NT2/D1 (cell line): ENCODE measurements at regions not wholly inside any gene's neighbourhood (a gene's known extent, or its start where the extent isn't known, plus 50 kb on each side); places are given as distances from the start of the nearest gene placed in this dataset.
"Not testable (repeated sequence)": the region's sequence is repeated elsewhere in the genome, so short reads cannot be mapped to it uniquely, and the experiment has no call there.

ENCODE experiments used
- DNase-seq: peaks from one replicate; pipeline ENCODE4 v3.0.0-alpha.2; 2011; ENCODE audit warnings: low read depth, low spot score
- H3K27me3 ChIP-seq: 2 replicates; pipeline ENCODE4 v1.6.0; 2011; ENCODE audit warnings: mild to moderate bottlenecking; ENCODE audit not compliant: insufficient read length, insufficient read depth
- H3K36me3 ChIP-seq: 2 replicates; pipeline ENCODE4 v1.6.1; 2011; ENCODE audit warnings: mild to moderate bottlenecking, low read length, mixed read lengths; ENCODE audit not compliant: insufficient read depth, insufficient read length
- H3K4me1 ChIP-seq: 2 replicates; pipeline ENCODE4 v1.5.1; 2011; ENCODE audit not compliant: insufficient read depth, insufficient read length
- H3K4me3 ChIP-seq: 2 replicates; pipeline ENCODE4 v1.5.1; 2011; ENCODE audit warnings: low read depth; ENCODE audit not compliant: insufficient read length
- H3K9ac ChIP-seq: 2 replicates; pipeline ENCODE4 v1.6.0; 2011; ENCODE audit warnings: low read depth; ENCODE audit not compliant: insufficient read length
- H3K9me3 ChIP-seq: 2 replicates; pipeline ENCODE4 v1.5.1; 2011; ENCODE audit warnings: mild to moderate bottlenecking, low read length; ENCODE audit not compliant: insufficient read depth
- SUZ12 ChIP-seq: IDR thresholded peaks from 2 replicates; pipeline ENCODE4 v1.6.1; 2011; ENCODE audit not compliant: insufficient read length, insufficient read depth; ENCODE audit errors: extremely low read depth
- YY1 ChIP-seq: IDR thresholded peaks from 2 replicates; pipeline ENCODE4 v1.6.1; 2011; ENCODE audit not compliant: insufficient read length, insufficient read depth
- ZNF274 ChIP-seq: IDR thresholded peaks from 2 replicates; pipeline ENCODE4 v1.6.1; 2011; ENCODE audit warnings: mild to moderate bottlenecking, low read depth, low read length

DNA sequence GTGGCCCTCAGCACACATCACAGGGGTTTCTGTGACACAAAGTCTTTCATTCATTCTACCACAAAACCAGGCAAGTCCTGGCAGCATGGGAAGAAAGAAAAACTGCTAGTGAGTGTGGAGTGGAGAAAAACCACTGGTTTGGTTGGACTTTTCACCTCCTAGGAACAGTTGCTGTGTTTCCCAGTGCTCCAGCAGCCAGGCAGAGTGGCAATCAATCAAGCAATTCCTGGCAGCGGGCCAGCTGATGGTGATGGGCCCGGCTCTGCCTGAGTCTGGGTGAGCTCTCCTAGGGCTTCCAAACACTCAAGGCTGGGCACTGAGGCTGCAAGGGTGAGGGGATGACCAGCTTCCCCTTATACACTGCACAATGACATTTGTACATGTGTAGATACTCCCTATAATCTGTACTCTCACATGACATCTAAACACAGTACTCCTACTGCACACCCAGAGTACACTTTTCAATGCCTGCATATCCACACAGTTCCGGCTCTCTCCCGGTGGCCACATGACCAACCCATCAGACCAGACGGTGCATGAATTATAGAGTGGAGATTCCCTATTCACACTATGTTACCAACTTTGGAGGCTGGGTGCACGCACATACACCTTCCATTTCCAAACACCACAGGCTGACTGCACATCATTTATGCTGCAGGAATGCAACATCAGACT lies 156.6 kb downstream of the UNC5CL start:
- no peaks in the 10 kb centered on the region for H3K36me3 ChIP-seq
- H3K4me3 ChIP-seq: no peak overlapping the region
- H3K9me3 ChIP-seq: peaks cover 13% of the 10 kb centered on the region
- no peak for TF ChIP-seq SUZ12
- no peaks in the 10 kb centered on the region for H3K4me1 ChIP-seq
- no peaks in the 10 kb centered on the region for H3K27me3 ChIP-seq
- no peak overlapping the region for H3K9ac ChIP-seq
- no peak for DNase-seq

DNA sequence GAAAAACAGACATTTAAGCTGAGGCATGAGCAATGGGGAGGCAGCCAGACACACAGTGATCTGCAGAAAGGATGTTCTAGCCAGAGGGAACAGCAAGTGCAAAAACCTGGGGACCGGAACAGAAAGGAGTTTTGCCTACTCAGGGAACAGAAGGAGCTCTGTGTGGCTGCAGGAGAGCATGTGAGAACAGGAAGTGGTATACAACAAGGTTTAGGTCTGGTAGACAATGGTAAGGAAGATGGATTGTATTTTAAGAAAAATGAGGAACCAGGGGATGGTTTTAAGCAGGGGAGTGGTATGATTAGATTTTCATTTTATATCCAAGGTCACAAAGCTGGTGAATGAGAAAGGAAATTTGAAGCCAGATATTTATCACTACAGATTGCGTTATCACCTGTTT lies 157.5 kb downstream of the UNC5CL start:
- Histone ChIP-seq H3K36me3 (no peaks in the 10 kb centered on the region), H3K9ac (no peak overlapping the region), H3K27me3 (no peaks in the 10 kb centered on the region), H3K4me3 (no peak overlapping the region), H3K4me1 (no peaks in the 10 kb centered on the region), H3K9me3 (peaks cover 13% of the 10 kb centered on the region)
- no peak for TF ChIP-seq ZNF274
- no peak for TF ChIP-seq YY1
- no peak for TF ChIP-seq SUZ12
- DNase-seq: no peak

DNA sequence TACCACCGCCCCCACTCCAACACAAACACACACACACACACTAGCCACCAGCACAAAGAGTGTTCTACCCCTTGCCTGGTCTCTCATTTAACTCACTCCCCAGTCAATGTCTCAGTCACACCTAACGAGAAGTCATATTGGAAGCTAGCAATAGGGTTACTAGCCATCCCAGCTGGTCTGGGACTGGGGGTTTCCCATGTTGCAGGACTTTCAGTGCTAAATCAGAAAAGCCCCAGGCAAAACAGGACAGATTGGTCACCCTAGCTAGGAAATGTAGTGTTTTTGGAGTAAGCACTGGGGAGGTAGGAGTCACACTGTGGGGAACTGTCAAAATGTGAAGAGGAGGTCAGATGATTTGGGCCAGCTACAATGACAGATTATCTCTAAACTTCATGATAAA lies 158.1 kb downstream of the UNC5CL start:
- peaks cover 13% of the 10 kb centered on the region for H3K9me3 ChIP-seq
- H3K9ac ChIP-seq: no peak overlapping the region
- H3K27me3 ChIP-seq: no peaks in the 10 kb centered on the region
- H3K4me3 ChIP-seq: no peak overlapping the region
- TF ChIP-seq ZNF274 (no peak), YY1 (no peak), SUZ12 (no peak)
- no peak for DNase-seq
- H3K36me3 ChIP-seq: no peaks in the 10 kb centered on the region
- H3K4me1 ChIP-seq: no peaks in the 10 kb centered on the region

DNA sequence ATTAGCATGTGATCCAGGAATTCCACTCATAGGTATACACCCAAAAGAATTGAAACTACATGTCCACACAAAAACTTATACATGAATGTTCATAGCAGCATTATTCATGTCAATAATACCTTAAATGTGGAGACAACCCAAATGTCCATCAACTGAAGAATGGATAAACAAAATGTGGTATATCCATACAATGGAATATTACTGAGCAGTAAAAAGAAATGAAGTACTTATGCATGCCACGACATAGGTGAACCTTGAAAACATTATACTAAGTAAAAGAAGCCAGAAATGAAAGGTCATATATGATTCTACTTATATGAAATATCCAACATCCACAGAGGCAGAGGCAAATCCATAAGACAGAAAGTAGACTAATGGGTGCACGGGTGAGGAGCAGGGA lies 159.9 kb downstream of the UNC5CL start:
- Histone ChIP-seq H3K9ac (no peak overlapping the region), H3K27me3 (no peaks in the 10 kb centered on the region), H3K9me3 (peaks cover 13% of the 10 kb centered on the region), H3K4me3 (no peak overlapping the region), H3K4me1 (no peaks in the 10 kb centered on the region), H3K36me3 (no peaks in the 10 kb centered on the region)
- no peak for TF ChIP-seq SUZ12
- no peak for TF ChIP-seq ZNF274
- TF ChIP-seq YY1: no peak
- DNase-seq: no peak

DNA sequence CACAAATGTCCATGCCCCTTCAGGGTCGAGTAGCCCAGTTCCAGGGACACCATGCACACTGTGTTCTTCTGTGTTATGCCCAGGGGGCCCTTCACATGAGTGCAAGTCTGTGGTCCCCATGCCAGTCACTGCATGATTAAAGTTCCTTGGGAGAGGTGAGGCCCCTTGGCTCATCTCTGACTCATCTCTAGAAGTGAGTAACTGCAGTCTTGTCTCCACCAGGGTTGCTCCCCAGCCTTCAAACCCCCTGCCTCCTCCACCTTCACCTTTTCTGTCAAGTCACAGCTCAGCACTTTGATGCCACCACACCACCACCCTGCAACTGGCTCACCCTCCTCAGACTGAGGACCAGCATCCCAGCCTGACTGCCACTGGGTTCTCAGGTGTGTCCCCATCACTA lies 161.7 kb downstream of the UNC5CL start:
- Histone ChIP-seq H3K36me3 (no peaks in the 10 kb centered on the region), H3K27me3 (no peaks in the 10 kb centered on the region), H3K9me3 (peaks cover 13% of the 10 kb centered on the region), H3K4me1 (no peaks in the 10 kb centered on the region), H3K4me3 (no peak overlapping the region), H3K9ac (no peak overlapping the region)
- TF ChIP-seq ZNF274 (no peak), SUZ12 (no peak), YY1 (no peak)
- no peak for DNase-seq

DNA sequence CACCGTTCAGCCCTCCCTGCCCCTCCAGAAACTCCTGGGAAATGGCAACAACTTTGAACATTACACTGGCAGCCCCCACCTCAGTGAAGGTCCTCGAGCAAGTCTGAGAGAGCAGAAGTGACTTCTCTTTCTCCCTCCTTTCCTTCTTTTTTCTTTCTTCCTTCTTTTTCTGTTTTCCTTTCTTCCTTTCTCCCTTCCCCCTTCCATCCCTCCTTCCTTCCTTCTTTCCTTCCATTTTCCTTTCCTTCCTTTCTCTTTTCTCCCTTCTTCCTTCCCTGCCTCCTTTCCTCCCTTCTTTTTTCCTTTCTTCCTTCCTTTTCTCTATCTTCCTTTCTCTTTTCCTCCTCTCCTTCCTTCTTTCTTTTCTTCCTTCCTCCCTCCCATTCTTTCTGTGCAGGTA lies 162.7 kb downstream of the UNC5CL start:
- H3K4me1 ChIP-seq: no peaks in the 10 kb centered on the region
- H3K4me3 ChIP-seq: no peak overlapping the region
- no peaks in the 10 kb centered on the region for H3K27me3 ChIP-seq
- H3K9me3 ChIP-seq: peaks cover 13% of the 10 kb centered on the region
- no peak overlapping the region for H3K9ac ChIP-seq
- DNase-seq: no peak
- H3K36me3 ChIP-seq: no peaks in the 10 kb centered on the region
- TF ChIP-seq YY1: no peak
- TF ChIP-seq ZNF274: no peak
- TF ChIP-seq SUZ12: no peak

DNA sequence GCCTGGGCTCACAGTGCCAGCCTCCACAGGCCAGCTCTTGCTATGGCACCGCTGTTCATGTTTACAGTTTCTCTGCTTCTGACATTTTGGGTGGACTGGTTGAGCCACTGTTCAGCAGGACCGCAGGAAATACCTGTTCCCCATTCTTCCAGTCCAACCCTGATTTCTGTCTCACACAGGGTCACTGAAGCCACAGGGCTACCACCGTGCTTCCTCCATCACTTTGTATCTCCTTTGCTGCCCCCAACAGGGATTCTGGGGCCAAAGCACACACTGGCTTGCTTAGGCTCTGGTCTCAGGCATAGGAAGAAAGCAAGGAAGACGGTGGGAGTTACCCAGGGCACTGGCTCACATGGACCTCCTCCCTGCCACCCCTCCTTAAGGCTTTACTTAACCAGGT lies 164.5 kb downstream of the UNC5CL start:
- DNase-seq: peak; percentile 9
- no peak overlapping the region for H3K9ac ChIP-seq
- H3K4me3 ChIP-seq: no peak overlapping the region
- H3K9me3 ChIP-seq: peaks cover 8% of the 10 kb centered on the region
- H3K27me3 ChIP-seq: no peaks in the 10 kb centered on the region
- no peaks in the 10 kb centered on the region for H3K36me3 ChIP-seq
- no peak for TF ChIP-seq YY1
- no peak for TF ChIP-seq ZNF274
- no peak for TF ChIP-seq SUZ12
- H3K4me1 ChIP-seq: no peaks in the 10 kb centered on the region

DNA sequence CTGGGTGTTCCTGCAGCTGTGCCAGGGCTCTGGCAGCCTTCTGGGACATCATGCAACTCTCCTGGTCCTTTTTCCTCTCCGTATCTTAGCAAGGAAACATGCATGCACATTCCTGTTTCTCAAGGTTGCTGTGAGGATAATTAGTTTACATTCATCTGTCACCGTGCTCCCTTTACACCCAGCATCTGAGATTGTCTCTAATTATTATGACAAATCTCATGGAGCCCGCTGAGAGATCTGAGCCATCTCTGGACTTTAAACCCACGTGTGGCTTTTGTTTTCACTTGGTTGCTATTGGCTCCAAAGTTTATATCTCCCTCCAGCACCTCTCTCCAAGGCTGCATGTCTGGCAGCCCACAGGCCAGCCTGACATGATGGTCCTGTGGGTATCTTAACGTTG lies 167.6 kb downstream of the UNC5CL start:
- no peaks in the 10 kb centered on the region for H3K36me3 ChIP-seq
- DNase-seq: no peak
- H3K27me3 ChIP-seq: no peaks in the 10 kb centered on the region
- no peak overlapping the region for H3K4me3 ChIP-seq
- no peaks in the 10 kb centered on the region for H3K9me3 ChIP-seq
- H3K9ac ChIP-seq: no peak overlapping the region
- no peak for TF ChIP-seq YY1
- no peak for TF ChIP-seq ZNF274
- TF ChIP-seq SUZ12: no peak
- peaks cover 4% of the 10 kb centered on the region for H3K4me1 ChIP-seq

DNA sequence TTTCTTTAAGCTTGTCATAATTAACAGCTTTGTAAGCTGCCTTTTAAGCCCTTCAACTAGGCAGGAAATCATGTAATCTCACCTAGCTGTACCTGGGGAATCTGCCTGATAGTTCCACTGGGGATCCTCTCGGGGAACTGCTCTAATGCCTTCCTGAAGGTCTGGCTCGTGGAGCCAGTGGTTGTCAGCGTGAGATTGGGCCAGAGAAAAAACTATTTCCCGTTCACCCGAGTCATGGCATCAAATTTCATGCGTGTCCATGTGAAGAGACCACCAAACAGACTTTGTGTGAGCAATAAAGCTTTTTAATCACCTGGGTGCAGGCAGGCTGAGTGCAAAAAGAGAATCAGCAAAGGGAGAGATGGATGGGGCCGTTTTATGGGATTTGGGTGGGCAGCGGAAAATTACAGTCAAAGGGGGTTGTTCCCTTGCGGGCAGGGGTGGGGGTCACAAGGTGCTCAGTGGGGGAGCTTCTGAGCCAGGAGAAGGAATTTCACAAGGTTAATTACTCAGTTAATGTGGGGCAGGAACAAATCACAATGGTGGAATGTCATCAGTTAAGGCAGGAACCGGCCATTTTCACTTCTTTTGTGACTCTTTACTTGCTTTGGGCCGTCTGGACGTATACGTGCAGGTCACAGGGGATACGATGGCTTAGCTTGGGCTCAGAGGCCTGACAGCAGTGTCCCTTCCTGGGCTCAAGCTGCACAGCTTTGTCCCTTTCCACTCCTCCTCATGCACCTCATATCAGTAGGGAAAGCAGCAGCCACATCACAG lies 170.7 kb downstream of the UNC5CL start:
- not testable (repeated sequence) for H3K9ac ChIP-seq, DNase-seq, H3K4me1 ChIP-seq, H3K36me3 ChIP-seq, H3K27me3 ChIP-seq, H3K4me3 ChIP-seq
- H3K9me3 ChIP-seq: peaks cover 11% of the 10 kb centered on the region; the same call in 1 of the 2 replicates

DNA sequence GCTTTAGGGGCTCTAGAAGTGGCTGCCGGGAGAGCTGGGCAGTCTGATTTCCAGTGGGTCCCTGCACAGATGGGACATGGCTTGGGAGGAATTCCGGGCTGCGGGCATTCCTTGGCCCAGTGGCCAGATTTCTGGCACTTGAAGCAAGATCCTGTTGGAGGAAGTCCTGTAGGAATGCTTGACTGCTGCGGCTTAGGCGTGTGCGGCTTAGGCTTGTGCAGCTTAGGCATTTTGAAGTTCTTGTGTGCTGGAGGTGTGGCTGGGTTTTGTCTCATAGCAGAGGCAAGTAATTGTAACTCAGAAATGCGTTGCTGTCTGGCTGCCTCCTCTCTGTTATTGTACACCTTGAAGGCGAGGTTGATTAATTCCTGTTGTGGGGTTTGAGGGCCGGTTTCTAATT lies 171.5 kb downstream of the UNC5CL start:
- H3K4me1 ChIP-seq, H3K27me3 ChIP-seq, H3K36me3 ChIP-seq, H3K4me3 ChIP-seq, DNase-seq, H3K9ac ChIP-seq: not testable (repeated sequence)
- H3K9me3 ChIP-seq: peaks cover 11% of the 10 kb centered on the region; the same call in 1 of the 2 replicates
